Medulla oblongata (tissue), 1 donor: ENCODE measurements at regions not wholly inside any gene's neighbourhood (a gene's known extent, or its start where the extent isn't known, plus 50 kb on each side); places are given as distances from the start of the nearest gene placed in this dataset.
"Not testable (repeated sequence)": the region's sequence is repeated elsewhere in the genome, so short reads cannot be mapped to it uniquely, and the experiment has no call there.

Experiments used
- DNase-seq: peaks from one replicate; pipeline ENCODE4 v3.0.0-alpha.2; 2015; ENCODE audit errors: extremely low spot score

- no peak for DNase-seq
Measured at GRCh38 chr11:28822576-28822975, 714.4 kb downstream of the METTL15 start.

- no peak for DNase-seq
Measured at GRCh38 chr11:28820296-28820989, 712.3 kb downstream of the METTL15 start.

- no peak for DNase-seq
Measured at GRCh38 chr11:28819741-28820140, 711.6 kb downstream of the METTL15 start.

GRCh38 chr11:28815110-28815509 is 706.9 kb downstream of the METTL15 start:
- DNase-seq = no peak

- no peak for DNase-seq
Measured at GRCh38 chr11:28808771-28809170, 700.6 kb downstream of the METTL15 start.

GRCh38 chr11:28799316-28799715 is 691.1 kb downstream of the METTL15 start:
- DNase-seq = no peak

GRCh38 chr11:28798286-28798685 is 690.1 kb downstream of the METTL15 start:
- no peak for DNase-seq

GRCh38 chr11:28797536-28797935 is 689.3 kb downstream of the METTL15 start:
- no peak for DNase-seq

GRCh38 chr11:28794405-28794804 is 686.2 kb downstream of the METTL15 start:
- DNase-seq = no peak

- no peak for DNase-seq
Measured at GRCh38 chr11:28793282-28793738, 685.1 kb downstream of the METTL15 start.

GRCh38 chr11:28792856-28793255 is 684.7 kb downstream of the METTL15 start:
- no peak for DNase-seq

- not testable (repeated sequence) for DNase-seq
Measured at GRCh38 chr11:28787897-28788296, 679.7 kb downstream of the METTL15 start.

GRCh38 chr11:28777126-28777525 is 668.9 kb downstream of the METTL15 start:
- DNase-seq = no peak

GRCh38 chr11:28773606-28774005 is 665.4 kb downstream of the METTL15 start:
- DNase-seq = no peak

GRCh38 chr11:28770806-28771205 is 662.6 kb downstream of the METTL15 start:
- no peak for DNase-seq

GRCh38 chr11:28767574-28767973 is 659.4 kb downstream of the METTL15 start:
- DNase-seq = no peak

GRCh38 chr11:28763876-28764275 is 655.7 kb downstream of the METTL15 start:
- no peak for DNase-seq

- no peak for DNase-seq
Measured at GRCh38 chr11:28763151-28763550, 655.0 kb downstream of the METTL15 start.

GRCh38 chr11:28760676-28761390 is 652.6 kb downstream of the METTL15 start:
- DNase-seq = no peak

- DNase-seq = no peak
Measured at GRCh38 chr11:28759311-28759710, 651.1 kb downstream of the METTL15 start.

- no peak for DNase-seq
Measured at GRCh38 chr11:28757725-28758515, 649.7 kb downstream of the METTL15 start.

- DNase-seq = no peak
Measured at GRCh38 chr11:28756977-28757376, 648.8 kb downstream of the METTL15 start.
